HG02973 (cell line): ENCODE measurements at regions not wholly inside any gene's neighbourhood (a gene's known extent, or its start where the extent isn't known, plus 50 kb on each side); places are given as distances from the start of the nearest gene placed in this dataset.

Experiments
- ATAC-seq: cut with Tn5 transposase; IDR thresholded peaks from one replicate; pipeline ENCODE4 v1.9.1; 2021; ENCODE audit warnings: moderate library complexity; ENCODE audit not compliant: unreplicated experiment

DNA sequence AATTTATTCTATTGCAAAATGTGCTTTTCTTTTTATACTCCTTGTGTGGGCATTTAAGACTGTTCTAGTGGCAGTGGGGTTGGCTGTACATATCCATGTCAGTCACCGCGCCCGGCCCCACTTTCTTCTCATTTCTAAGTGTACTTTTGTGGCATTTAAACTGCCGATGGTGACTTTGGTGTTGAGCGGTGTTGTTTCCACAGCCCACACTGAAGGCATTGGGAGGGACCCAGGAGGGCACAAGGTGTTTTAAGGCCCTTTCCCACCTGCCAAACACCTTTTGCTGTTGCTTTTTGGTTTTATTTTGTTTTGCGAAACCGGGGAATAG lies 369.7 kb downstream of the MTX2 start:
- ATAC-seq, result no peak

- ATAC-seq, result no peak
Measured at GRCh38 chr2:176639671-176640070, 370.4 kb downstream of the MTX2 start.

DNA sequence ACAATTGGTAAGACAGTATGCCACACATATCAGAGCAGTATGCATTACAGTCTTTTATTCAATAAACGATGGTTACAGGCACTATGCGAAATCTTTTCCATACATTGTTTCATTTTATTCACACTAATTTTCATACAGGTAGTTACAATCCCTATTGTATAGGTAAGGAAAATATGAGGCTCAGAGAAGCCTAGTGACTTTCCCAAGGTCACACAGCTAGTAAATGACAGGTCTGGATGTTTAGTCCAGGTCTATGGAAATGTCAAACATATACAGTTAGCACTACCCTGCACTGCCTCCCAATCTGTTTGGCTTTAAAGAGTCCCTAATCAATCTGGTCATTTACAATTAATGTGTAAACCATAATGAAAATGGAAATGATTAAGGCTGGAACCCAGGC lies 372.2 kb downstream of the MTX2 start:
- no peak for ATAC-seq

DNA sequence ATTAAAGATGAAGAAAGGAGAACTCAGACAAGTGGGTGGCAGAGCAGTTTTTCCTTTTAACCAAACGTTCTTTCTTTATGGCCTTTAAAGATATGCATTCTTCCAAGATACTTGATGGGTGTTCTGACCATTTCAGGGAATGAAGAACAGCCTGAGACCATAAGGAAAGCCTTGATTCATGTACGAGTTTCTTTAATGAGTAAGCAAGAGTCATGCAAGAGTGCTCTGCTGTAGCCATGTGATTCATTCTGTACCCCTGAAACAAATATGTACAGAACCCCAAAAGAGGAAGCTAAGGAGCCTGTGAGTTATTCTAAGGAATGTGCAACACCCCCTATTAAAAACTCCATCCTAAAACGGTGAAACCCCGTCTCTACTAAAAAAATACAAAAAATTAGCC lies 372.8 kb downstream of the MTX2 start:
- no peak for ATAC-seq

DNA sequence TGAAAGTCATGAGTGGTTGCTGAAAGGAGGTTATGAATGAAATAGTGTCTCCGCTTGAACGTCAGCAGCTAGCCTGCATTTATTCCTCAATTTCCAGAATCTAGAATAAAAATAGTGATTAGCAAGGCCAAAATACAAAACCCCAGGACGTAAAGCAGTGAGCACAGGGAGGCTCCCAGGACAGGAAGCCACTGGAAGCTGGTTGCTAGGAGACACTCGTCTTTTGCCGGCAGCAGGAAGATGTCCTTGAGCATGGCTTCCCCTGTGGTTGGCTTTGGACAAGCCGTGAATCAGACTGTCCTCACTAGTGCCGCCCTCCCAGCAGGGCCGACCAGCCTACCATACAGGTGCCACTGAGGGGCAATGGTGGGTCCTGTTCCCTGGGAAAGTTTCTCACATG lies 374.4 kb downstream of the MTX2 start:
- ATAC-seq, result no peak

- ATAC-seq, result no peak
Measured at GRCh38 chr2:176645494-176645893, 376.3 kb downstream of the MTX2 start.

DNA sequence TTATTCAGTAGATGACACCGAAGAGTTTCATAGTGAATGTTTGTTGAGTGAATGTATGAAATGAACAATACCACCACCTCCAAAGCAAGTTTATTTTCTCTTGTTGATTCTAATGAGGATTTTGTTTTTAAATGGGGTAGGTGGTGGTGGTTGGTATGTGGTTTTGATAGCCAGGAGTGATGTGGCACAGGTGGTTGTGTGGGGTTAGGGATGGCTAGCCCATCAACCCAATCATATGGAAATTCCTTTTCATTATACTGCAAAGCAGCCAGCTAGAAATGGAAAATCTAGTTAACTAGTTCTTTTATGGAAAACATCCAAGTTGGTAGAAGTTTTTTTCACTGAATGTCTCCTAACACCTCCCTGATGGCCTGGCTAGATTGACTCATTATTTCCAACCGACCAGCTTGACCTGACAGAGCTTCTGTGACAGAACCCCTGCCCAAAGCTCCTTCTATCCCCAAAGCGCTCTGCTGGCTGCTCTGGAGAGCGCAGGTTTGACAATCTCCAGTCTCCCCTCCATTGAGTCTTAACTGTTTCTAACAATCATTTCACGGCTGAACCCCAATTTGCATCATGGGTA lies 376.9 kb downstream of the MTX2 start:
- ATAC-seq, result no peak

- ATAC-seq, result no peak
Measured at GRCh38 chr2:176647325-176648165, 378.3 kb downstream of the MTX2 start.

DNA sequence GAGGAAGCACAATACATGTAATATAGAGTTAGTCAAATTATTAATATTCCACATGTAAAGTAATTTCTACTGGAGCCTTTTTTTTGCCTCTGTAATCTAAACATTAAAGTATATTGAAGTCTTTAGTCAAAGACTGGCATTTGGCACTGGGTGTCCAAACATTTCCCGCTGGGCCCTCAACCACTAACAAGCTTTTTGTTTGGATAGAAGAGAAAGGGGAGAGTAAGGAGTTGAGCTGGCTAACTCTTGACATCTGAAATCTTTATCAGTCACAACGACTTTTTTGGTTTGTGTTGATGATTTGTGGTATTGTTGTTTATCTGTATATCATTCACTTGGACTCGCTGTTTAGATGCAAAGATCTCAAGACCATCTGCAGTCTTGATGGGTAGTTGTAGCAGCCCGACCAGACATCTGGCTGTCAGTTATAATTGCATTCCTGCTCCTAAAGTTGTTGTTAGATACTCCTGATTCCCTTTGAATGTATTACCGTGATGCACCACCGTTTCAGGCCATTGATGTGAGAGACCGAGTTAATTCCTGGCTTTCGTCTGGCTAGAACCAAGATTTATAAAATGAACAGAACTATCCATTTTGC lies 379.6 kb downstream of the MTX2 start:
- no peak for ATAC-seq

- no peak for ATAC-seq
Measured at GRCh38 chr2:176650104-176650837, 381.0 kb downstream of the MTX2 start.

DNA sequence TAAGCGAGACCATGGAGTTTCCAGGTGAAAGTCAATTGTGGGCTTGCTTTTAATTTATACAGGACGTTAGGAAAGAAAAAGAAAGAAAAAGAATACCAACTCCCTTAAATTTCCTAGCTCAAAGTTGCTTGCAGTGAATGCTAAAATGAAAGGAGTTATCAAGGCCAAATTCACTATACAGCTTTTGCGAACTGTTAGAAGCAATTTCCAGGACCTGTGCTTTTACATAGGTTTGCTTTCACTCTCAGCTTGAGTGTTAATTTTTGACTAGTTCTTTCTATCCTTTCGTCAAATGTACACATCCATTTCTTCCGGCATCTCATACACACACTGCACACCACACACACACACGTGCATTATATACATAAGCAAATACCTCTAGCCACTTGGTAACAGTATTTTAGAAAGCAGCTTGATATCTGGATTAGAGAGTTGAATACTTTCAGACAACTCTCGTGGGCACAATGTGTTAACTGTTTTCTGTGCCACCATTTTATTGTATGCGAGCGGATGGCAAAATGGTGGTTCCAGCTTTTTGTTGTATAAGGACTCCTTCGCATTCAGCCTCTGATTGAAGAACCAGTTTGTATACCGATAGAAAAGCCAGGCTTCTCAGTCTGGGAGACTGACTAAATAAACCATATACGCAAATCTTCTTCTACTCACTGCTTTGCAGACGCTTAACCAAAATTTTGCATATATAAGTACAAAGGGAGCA lies 381.8 kb downstream of the MTX2 start:
- ATAC-seq, result no peak

- ATAC-seq, result no peak
Measured at GRCh38 chr2:176652300-176653182, 383.3 kb downstream of the MTX2 start.

DNA sequence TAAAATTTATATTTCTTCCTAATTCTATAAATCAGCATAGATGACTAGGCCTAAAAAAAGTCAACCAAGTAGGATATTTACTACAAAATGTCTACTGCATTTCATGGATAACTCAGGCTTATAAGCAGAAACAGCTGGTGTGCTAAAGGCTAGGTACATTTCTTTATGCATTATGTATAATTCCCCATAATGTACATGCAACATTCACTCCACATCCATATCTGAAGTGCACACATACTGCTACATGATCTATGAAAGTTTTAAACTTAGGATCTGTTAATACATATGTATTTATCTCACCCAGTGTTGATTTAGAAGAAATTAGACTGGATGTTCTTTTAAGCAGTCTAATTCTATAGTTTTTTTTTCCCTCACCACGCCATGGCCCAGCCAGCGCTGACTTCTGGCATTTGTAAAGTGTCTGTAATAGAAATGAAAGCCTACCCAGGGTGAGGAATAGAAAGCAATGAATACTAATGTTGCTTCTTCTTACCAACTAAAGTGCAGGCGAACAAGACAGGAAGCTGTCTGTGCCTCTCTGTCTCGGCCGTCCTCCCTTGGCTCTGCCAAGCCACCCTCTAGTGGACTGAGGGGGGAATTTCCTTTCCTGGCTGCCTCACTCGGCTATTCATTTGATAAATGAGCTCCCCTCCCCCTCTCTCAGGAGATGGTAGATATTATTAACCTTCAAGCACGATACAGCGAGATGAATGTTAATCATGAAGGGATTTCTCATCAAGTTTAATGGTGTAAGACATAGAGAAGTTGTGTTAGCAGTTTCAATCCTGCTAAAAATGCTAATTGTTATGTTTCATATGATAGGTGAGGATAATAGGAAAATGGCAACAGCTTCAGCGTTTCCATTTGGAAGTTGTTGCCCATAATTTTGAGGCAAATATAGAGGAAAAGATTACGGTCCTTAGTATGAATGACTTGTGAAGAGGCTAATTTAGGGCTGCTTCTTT lies 384.5 kb downstream of the MTX2 start:
- ATAC-seq, result peak; percentile 72

GRCh38 chr2:176656038-176656775 lies 387.0 kb downstream of the MTX2 start:
- no peak for ATAC-seq

GRCh38 chr2:176656776-176657140 lies 387.5 kb downstream of the MTX2 start:
- ATAC-seq, result no peak

- ATAC-seq, result no peak
Measured at GRCh38 chr2:176657393-176657792, 388.2 kb downstream of the MTX2 start.

GRCh38 chr2:176658708-176659107 lies 389.5 kb downstream of the MTX2 start:
- ATAC-seq, result no peak

DNA sequence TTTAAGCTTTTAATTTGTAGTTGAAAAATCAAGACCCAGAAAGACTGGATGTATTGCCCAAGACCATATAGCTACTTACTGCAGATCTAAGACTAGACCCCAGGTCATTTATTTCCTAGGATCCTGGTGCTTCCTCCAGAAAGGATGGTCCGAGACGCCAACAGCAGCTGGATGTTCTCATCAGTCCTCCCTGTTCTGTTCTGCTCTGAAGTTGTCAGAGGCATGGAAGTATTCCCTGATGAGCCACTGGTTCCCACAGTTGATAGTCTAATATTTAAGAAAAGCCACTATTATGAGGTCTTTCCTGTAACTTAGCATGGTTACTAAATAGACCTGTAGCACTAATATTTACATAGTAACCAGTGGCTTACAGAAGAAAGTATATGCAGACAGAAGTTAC lies 393.5 kb downstream of the MTX2 start:
- ATAC-seq, result no peak
